A673 (cell line): ENCODE measurements at regions not wholly inside any gene's neighbourhood (a gene's known extent, or its start where the extent isn't known, plus 50 kb on each side); places are given as distances from the start of the nearest gene placed in this dataset.

Experiments used
- EZH2 ChIP-seq: fragments of 200-600 bp; sonication (generic); IDR thresholded peaks from 2 replicates; pipeline ENCODE4 v1.6.1; 2017; ENCODE audit warnings: borderline replicate concordance, low read depth, mild to moderate bottlenecking, mixed read lengths, antibody characterized with exemption, low read length; ENCODE audit not compliant: poor library complexity, severe bottlenecking
- TF ChIP-seq, protein P1 (sequence below): fragments of 300-800, 200-600 bp; sonication (generic); conservative IDR thresholded peaks from 2 replicates; pipeline ENCODE4 v1.5.1; 2017; ENCODE audit warnings: low read depth, mild to moderate bottlenecking, antibody characterized with exemption, low read length, moderate library complexity, mixed read lengths

DNA sequence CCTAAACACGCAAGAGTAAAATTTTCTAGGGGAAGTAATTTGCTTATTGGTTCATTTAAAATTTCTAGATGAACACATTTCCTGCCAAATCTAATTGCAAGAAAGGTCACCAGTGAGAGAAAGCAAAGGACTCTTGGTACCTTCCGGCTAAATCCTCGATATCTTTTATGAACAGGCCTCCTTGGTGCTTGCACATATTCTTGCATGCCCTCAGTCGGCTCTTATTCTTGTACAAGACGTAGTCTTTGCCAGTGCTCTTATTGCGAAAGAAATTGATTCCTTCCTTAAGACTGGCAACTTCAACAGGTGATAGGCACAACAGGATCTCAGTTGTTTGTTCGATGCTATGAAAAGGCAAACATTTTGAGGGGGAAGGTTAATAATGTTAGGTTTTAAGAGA lies 141.7 kb upstream of the CARMIL1 start:
- TF ChIP-seq, protein P1, sequence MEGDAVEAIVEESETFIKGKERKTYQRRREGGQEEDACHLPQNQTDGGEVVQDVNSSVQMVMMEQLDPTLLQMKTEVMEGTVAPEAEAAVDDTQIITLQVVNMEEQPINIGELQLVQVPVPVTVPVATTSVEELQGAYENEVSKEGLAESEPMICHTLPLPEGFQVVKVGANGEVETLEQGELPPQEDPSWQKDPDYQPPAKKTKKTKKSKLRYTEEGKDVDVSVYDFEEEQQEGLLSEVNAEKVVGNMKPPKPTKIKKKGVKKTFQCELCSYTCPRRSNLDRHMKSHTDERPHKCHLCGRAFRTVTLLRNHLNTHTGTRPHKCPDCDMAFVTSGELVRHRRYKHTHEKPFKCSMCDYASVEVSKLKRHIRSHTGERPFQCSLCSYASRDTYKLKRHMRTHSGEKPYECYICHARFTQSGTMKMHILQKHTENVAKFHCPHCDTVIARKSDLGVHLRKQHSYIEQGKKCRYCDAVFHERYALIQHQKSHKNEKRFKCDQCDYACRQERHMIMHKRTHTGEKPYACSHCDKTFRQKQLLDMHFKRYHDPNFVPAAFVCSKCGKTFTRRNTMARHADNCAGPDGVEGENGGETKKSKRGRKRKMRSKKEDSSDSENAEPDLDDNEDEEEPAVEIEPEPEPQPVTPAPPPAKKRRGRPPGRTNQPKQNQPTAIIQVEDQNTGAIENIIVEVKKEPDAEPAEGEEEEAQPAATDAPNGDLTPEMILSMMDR: no peak
- TF ChIP-seq EZH2: no peak
